ENCODE measurements at regions not wholly inside any gene's neighbourhood (a gene's known extent, or its start where the extent isn't known, plus 50 kb on each side); places are given as distances from the start of the nearest gene placed in this dataset.

DNA sequence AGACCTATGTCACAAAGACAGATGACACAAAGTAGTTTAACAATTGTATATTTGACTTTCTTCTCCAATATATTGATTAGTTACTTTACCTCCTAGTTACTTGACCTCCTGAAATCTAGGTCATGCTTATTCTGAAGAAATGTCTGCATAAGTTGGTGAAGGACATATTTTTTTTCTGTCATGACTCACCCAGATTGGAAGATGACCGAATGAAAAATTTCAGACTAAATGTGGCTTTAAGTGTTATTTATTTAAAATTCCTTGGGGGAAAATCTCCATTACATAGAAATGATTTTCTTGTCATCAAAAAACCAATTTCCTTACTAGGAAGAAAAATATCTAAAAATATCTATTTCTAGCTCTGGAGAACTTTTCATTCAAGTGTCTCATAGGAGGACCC is 217.1 kb downstream of the POSTN start:
- intact Hi-C loops (cut with DNase I; ENCODE audit: low total_unique reads): no loop called here
- TF ChIP-seq, protein P1, sequence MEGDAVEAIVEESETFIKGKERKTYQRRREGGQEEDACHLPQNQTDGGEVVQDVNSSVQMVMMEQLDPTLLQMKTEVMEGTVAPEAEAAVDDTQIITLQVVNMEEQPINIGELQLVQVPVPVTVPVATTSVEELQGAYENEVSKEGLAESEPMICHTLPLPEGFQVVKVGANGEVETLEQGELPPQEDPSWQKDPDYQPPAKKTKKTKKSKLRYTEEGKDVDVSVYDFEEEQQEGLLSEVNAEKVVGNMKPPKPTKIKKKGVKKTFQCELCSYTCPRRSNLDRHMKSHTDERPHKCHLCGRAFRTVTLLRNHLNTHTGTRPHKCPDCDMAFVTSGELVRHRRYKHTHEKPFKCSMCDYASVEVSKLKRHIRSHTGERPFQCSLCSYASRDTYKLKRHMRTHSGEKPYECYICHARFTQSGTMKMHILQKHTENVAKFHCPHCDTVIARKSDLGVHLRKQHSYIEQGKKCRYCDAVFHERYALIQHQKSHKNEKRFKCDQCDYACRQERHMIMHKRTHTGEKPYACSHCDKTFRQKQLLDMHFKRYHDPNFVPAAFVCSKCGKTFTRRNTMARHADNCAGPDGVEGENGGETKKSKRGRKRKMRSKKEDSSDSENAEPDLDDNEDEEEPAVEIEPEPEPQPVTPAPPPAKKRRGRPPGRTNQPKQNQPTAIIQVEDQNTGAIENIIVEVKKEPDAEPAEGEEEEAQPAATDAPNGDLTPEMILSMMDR (IDR thresholded peaks at IDR 0.05): no peak
- no peaks in the 10 kb centered on the region for H3K9me3 ChIP-seq
- no peaks in the 10 kb centered on the region for H3K36me3 ChIP-seq
- H3K4me1 ChIP-seq: peaks cover 0 to 3% (median 0%) of the 10 kb centered on the region in 4 donors
- H3K4me3 ChIP-seq: no peak overlapping the region
- no peak for DNase-seq
- H3K27me3 ChIP-seq: no peaks in the 10 kb centered on the region
- H3K27ac ChIP-seq: no peak overlapping the region

DNA sequence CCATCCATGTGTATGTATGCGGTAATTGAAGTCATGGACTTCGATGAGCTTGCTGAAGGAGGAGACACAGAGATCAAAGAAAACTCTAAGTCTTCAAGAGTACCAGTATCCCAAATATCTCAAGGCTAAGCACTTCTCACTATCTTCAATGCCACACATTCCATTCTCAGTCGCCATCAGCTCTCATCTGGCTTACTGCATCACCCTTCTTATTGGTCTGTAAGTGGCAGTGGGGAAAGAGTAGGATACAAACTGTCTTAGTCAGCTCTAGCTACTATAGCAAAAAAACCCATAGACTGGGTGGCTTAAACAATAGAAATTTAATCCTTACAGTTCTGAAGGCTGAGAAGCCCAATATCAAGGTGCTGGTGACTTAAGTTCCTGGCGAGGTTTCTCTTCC is 218.7 kb downstream of the POSTN start:
- TF ChIP-seq, protein P1 (IDR thresholded peaks at IDR 0.05): no peak
- Histone ChIP-seq H3K4me3 (no peak overlapping the region), H3K27ac (no peak overlapping the region), H3K36me3 (no peaks in the 10 kb centered on the region), H3K27me3 (no peaks in the 10 kb centered on the region), H3K4me1 (peaks cover 0 to 3% (median 0%) of the 10 kb centered on the region in 4 donors), H3K9me3 (no peaks in the 10 kb centered on the region)
- intact Hi-C loops (cut with DNase I; ENCODE audit: low total_unique reads): no loop called here
- DNase-seq: no peak

GRCh38 chr13:37375724-37376123 is 222.8 kb downstream of the POSTN start:
- H3K27ac ChIP-seq: no peak overlapping the region
- TF ChIP-seq, protein P1 (IDR thresholded peaks at IDR 0.05): no peak
- H3K36me3 ChIP-seq: no peaks in the 10 kb centered on the region
- H3K4me1 ChIP-seq: no peaks in the 10 kb centered on the region
- no peak for DNase-seq
- no peaks in the 10 kb centered on the region for H3K27me3 ChIP-seq
- intact Hi-C loops (cut with DNase I; ENCODE audit: low total_unique reads): no loop called here
- no peaks in the 10 kb centered on the region for H3K9me3 ChIP-seq
- no peak overlapping the region for H3K4me3 ChIP-seq

DNA sequence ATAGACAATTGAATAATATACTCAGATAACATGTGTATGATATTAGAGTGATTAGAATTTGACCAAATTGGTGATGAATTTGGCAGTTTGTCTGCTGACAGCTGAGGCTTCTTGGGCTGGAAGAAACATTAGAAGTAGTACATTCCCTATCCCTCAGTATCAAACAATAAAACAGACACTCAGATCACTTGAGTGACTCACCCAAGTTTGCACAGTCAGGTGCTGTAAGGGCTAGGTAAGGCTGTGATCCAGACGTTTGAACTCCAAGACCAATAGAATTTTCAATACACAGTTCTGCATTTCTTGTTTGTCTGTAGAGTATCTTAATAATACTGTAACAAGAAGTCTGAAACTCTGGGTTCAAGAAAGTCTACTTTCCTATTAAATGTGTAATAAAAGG is 223.5 kb downstream of the POSTN start:
- TF ChIP-seq, protein P1 (IDR thresholded peaks at IDR 0.05): no peak
- Histone ChIP-seq H3K9me3 (no peaks in the 10 kb centered on the region), H3K36me3 (no peaks in the 10 kb centered on the region), H3K27me3 (no peaks in the 10 kb centered on the region), H3K4me3 (no peak overlapping the region), H3K4me1 (no peaks in the 10 kb centered on the region), H3K27ac (no peak overlapping the region)
- intact Hi-C loops (cut with DNase I; ENCODE audit: low total_unique reads): no loop called here
- DNase-seq: no peak

DNA sequence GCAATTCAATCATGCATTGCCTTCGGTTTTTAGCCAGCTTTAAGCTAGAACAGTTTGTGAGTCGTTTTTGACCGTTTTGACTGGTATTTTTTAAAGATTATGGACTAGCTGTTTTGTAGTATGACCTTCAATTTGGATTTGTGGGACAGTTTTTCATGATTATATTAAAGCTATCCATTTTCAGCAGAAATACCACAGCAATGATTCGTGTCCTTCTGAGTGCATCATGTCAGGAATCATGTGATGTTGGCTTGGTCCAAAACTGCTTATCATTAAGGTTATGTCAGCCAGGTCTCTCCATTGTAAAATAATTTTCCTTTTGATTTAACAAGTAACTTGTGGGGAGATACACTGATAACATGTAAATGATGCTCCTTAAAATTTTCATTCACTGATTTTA is 229.0 kb downstream of the POSTN start:
- Histone ChIP-seq H3K4me1 (no peaks in the 10 kb centered on the region), H3K27me3 (no peaks in the 10 kb centered on the region), H3K9me3 (no peaks in the 10 kb centered on the region), H3K36me3 (no peaks in the 10 kb centered on the region), H3K27ac (no peak overlapping the region), H3K4me3 (no peak overlapping the region)
- TF ChIP-seq, protein P1 (IDR thresholded peaks at IDR 0.05): no peak
- intact Hi-C loops (cut with DNase I; ENCODE audit: low total_unique reads): no loop called here
- DNase-seq: no peak

- no peak overlapping the region for H3K4me3 ChIP-seq
- H3K27me3 ChIP-seq: no peaks in the 10 kb centered on the region
- DNase-seq: no peak
- H3K27ac ChIP-seq: no peak overlapping the region
- TF ChIP-seq, protein P1 (IDR thresholded peaks at IDR 0.05): no peak
- intact Hi-C loops (cut with DNase I; ENCODE audit: low total_unique reads): no loop called here
- H3K9me3 ChIP-seq: no peaks in the 10 kb centered on the region
- no peaks in the 10 kb centered on the region for H3K36me3 ChIP-seq
- H3K4me1 ChIP-seq: no peaks in the 10 kb centered on the region
These were observed 230.1 kb downstream of the POSTN start for GRCh38 chr13:37368501-37368900.

Data from tibial artery (tissue), 4 donors.